ENCODE measurements at regions not wholly inside any gene's neighbourhood (a gene's known extent, or its start where the extent isn't known, plus 50 kb on each side); places are given as distances from the start of the nearest gene placed in this dataset.

DNA sequence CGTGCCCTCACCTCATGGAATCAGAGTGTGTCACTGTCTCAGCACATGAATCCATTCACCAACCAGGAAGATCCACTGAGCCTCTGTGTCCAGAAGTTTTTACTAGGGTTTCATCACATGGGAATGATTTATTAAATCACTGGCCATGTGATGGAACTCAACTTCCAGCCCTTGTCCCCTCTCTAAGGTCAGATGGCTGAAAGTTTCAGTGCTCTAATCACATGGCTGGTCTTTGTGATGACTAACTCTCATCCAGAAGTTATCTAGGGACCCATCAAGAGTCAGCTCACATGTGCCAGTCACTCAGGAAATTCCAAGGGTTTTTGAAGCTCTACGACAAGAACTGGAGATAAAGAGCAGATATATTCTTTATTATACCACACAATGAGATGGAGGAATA, 140.5 kb upstream of the GYPC start:
- H3K4me2 ChIP-seq (ENCODE audit: low read length), result no peak overlapping the region
- no peaks in the 10 kb centered on the region for H3K79me2 ChIP-seq (ENCODE audit: low read length)
- no peaks in the 10 kb centered on the region for H3K27me3 ChIP-seq (ENCODE audit: low read depth, low read length)
- no peak overlapping the region for H3K9ac ChIP-seq (ENCODE audit: low read length)
- H2AFZ ChIP-seq (ENCODE audit: low read depth, low read length), result no peak overlapping the region
- no peaks in the 10 kb centered on the region for H3K36me3 ChIP-seq (replicated peaks; ENCODE audit: low read depth, low read length)
- no peak overlapping the region for H3K4me3 ChIP-seq (ENCODE audit: low read length)
- H3K27ac ChIP-seq (ENCODE audit: low read length), result no peak overlapping the region
- no peaks in the 10 kb centered on the region for H4K20me1 ChIP-seq (ENCODE audit: insufficient read depth, low read length)
- H3K4me1 ChIP-seq (ENCODE audit: low read length), result no peaks in the 10 kb centered on the region
- no peaks in the 10 kb centered on the region for H3K9me3 ChIP-seq (ENCODE audit: insufficient read depth, low read length)
- no peak for TF ChIP-seq EZH2phosphoT487 (IDR thresholded peaks at IDR 0.05; ENCODE audit: low read depth)
- TF ChIP-seq, protein P1, sequence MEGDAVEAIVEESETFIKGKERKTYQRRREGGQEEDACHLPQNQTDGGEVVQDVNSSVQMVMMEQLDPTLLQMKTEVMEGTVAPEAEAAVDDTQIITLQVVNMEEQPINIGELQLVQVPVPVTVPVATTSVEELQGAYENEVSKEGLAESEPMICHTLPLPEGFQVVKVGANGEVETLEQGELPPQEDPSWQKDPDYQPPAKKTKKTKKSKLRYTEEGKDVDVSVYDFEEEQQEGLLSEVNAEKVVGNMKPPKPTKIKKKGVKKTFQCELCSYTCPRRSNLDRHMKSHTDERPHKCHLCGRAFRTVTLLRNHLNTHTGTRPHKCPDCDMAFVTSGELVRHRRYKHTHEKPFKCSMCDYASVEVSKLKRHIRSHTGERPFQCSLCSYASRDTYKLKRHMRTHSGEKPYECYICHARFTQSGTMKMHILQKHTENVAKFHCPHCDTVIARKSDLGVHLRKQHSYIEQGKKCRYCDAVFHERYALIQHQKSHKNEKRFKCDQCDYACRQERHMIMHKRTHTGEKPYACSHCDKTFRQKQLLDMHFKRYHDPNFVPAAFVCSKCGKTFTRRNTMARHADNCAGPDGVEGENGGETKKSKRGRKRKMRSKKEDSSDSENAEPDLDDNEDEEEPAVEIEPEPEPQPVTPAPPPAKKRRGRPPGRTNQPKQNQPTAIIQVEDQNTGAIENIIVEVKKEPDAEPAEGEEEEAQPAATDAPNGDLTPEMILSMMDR (IDR thresholded peaks at IDR 0.05; ENCODE audit: low read depth, low read length), result no peak

DNA sequence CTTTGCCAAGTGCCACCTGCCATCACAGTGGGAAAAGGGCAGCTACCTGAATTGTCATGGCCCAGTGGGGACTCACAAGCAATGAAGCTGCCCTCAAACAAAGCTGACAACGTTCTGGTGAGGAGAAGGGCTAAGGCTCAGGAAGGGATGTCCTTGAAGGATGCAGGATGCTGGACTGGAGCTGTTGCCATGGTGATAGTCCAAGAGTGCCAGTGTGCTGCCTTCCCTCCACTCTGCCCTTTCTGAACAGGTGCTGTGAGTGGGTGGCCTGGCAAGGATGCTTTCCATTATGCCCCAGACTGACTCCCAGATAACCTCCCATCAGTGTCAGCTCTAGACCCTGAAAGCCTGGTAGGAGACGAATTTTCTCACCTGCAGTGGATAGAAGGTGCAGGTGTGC, 137.8 kb upstream of the GYPC start:
- Histone ChIP-seq H3K27ac (ENCODE audit: low read length) (no peak overlapping the region), H3K9ac (ENCODE audit: low read length) (no peak overlapping the region), H2AFZ (ENCODE audit: low read depth, low read length) (no peak overlapping the region), H3K4me1 (ENCODE audit: low read length) (no peaks in the 10 kb centered on the region), H4K20me1 (ENCODE audit: insufficient read depth, low read length) (no peaks in the 10 kb centered on the region), H3K36me3 (replicated peaks; ENCODE audit: low read depth, low read length) (no peaks in the 10 kb centered on the region), H3K27me3 (ENCODE audit: low read depth, low read length) (no peaks in the 10 kb centered on the region), H3K4me3 (ENCODE audit: low read length) (no peak overlapping the region), H3K4me2 (ENCODE audit: low read length) (no peak overlapping the region), H3K79me2 (ENCODE audit: low read length) (no peaks in the 10 kb centered on the region), H3K9me3 (ENCODE audit: insufficient read depth, low read length) (no peaks in the 10 kb centered on the region)
- TF ChIP-seq, protein P1 (IDR thresholded peaks at IDR 0.05; ENCODE audit: low read depth, low read length), result no peak
- no peak for TF ChIP-seq EZH2phosphoT487 (IDR thresholded peaks at IDR 0.05; ENCODE audit: low read depth)

DNA sequence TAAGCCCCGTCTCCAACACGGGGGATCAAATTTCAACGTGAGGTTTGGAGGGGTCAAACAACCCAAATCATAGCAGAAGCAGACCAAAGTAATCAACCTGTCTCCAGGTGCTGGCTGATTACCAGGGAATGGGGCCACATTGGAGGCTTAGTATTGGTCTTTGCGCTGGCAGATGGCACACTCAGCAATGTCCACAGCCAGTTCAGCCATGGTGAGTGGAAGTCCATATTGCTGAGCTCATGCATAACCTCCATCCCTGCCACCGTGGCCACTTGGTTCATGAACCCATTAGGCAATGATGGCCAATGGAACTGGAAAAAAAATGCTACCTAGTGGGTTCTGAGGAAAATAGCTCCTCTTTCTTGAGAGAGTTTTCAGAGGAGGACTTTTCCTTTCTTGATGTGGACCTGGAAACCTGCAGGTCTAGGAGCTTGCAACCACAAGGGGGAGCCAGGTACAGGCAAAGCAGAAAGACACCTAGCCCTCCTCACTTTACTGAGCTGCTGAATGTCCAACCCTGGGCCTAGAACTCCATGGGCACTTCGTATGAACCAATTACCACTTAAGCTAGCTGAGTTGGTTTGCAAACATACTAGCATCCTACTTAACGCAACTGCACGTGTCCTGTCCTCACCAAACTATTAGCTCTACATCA, 128.0 kb upstream of the GYPC start:
- no peak overlapping the region for H3K4me2 ChIP-seq (ENCODE audit: low read length)
- H3K79me2 ChIP-seq (ENCODE audit: low read length), result no peaks in the 10 kb centered on the region
- H3K27me3 ChIP-seq (ENCODE audit: low read depth, low read length), result no peaks in the 10 kb centered on the region
- H3K4me1 ChIP-seq (ENCODE audit: low read length), result no peaks in the 10 kb centered on the region
- no peak overlapping the region for H3K27ac ChIP-seq (ENCODE audit: low read length)
- TF ChIP-seq EZH2phosphoT487 (IDR thresholded peaks at IDR 0.05; ENCODE audit: low read depth), result no peak
- TF ChIP-seq, protein P1 (IDR thresholded peaks at IDR 0.05; ENCODE audit: low read depth, low read length), result peak; percentile 72
- no peak overlapping the region for H3K9ac ChIP-seq (ENCODE audit: low read length)
- no peaks in the 10 kb centered on the region for H3K36me3 ChIP-seq (replicated peaks; ENCODE audit: low read depth, low read length)
- no peaks in the 10 kb centered on the region for H3K9me3 ChIP-seq (ENCODE audit: insufficient read depth, low read length)
- no peak overlapping the region for H2AFZ ChIP-seq (ENCODE audit: low read depth, low read length)
- H4K20me1 ChIP-seq (ENCODE audit: insufficient read depth, low read length), result no peaks in the 10 kb centered on the region
- no peak overlapping the region for H3K4me3 ChIP-seq (ENCODE audit: low read length)

DNA sequence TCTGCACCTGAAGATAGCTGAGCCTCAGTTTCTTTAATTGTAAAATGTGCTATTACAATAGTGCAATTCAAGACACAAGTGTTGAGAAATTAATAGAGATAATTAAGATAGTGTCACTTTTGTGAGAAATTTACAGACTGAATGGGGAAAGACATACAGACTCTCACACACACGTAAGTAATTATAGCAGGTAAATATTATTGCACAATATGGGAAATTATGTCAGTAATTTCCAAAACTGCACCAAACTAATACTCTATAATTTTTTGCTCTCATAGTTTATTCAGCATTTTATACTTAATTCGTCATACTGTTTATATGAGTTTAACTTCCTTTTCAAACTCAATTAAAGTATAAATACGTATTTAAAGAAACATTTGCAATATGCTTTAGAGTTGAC, 124.9 kb upstream of the GYPC start:
- Histone ChIP-seq H4K20me1 (ENCODE audit: insufficient read depth, low read length) (no peaks in the 10 kb centered on the region), H3K27me3 (ENCODE audit: low read depth, low read length) (no peaks in the 10 kb centered on the region), H3K4me2 (ENCODE audit: low read length) (no peak overlapping the region), H3K9ac (ENCODE audit: low read length) (no peak overlapping the region), H2AFZ (ENCODE audit: low read depth, low read length) (no peak overlapping the region), H3K4me3 (ENCODE audit: low read length) (no peak overlapping the region), H3K36me3 (replicated peaks; ENCODE audit: low read depth, low read length) (no peaks in the 10 kb centered on the region), H3K4me1 (ENCODE audit: low read length) (no peaks in the 10 kb centered on the region), H3K9me3 (ENCODE audit: insufficient read depth, low read length) (no peaks in the 10 kb centered on the region), H3K79me2 (ENCODE audit: low read length) (no peaks in the 10 kb centered on the region), H3K27ac (ENCODE audit: low read length) (no peak overlapping the region)
- TF ChIP-seq, protein P1 (IDR thresholded peaks at IDR 0.05; ENCODE audit: low read depth, low read length), result no peak
- no peak for TF ChIP-seq EZH2phosphoT487 (IDR thresholded peaks at IDR 0.05; ENCODE audit: low read depth)
